ENCODE measurements at regions not wholly inside any gene's neighbourhood (a gene's known extent, or its start where the extent isn't known, plus 50 kb on each side); places are given as distances from the start of the nearest gene placed in this dataset.

GRCh38 chr2:57399057-57399456 lies 647.5 kb upstream of the VRK2 start:
- no peak for TF ChIP-seq CTCF (IDR thresholded peaks at IDR 0.05)
- TF ChIP-seq POLR2A (IDR thresholded peaks at IDR 0.05) = no peak

Data from esophagus squamous epithelium (tissue), 4 donors.